Neural progenitor cell (in vitro differentiated cells): ENCODE measurements at regions not wholly inside any gene's neighbourhood (a gene's known extent, or its start where the extent isn't known, plus 50 kb on each side); places are given as distances from the start of the nearest gene placed in this dataset.
A peak's percentile ranks its signal among the peaks of the same experiment; 100 is the strongest.

Source experiments
- DNase-seq: peaks from one replicate; pipeline ENCODE4 v3.0.0-alpha.2; 2016; ENCODE audit warnings: low spot score
- H2AFZ ChIP-seq: fragments of 200-600 bp; sonication (generic); replicated peaks from 2 replicates; pipeline ENCODE4 v1.6.1; 2016; ENCODE audit warnings: antibody characterized with exemption
- H3F3A ChIP-seq: fragments of 200-600 bp; sonication (generic); 2 replicates; pipeline ENCODE4 v1.6.1; 2016; ENCODE audit warnings: antibody characterized with exemption, low read depth
- H3K27ac ChIP-seq: fragments of 200-600 bp; sonication (generic); 2 replicates; pipeline ENCODE4 v1.5.1; 2016; ENCODE audit warnings: mild to moderate bottlenecking
- H3K27me3 ChIP-seq: fragments of 200-600 bp; sonication (generic); 2 replicates; pipeline ENCODE4 v1.6.1; 2016; ENCODE audit warnings: mild to moderate bottlenecking, moderate library complexity
- H3K36me3 ChIP-seq: fragments of 200-600 bp; sonication (generic); 2 replicates; pipeline ENCODE4 v1.5.1; 2016
- H3K4me1 ChIP-seq: fragments of 200-600 bp; sonication (generic); 2 replicates; pipeline ENCODE4 v1.6.1; 2016; ENCODE audit warnings: mixed run types
- H3K4me2 ChIP-seq: fragments of 200-600 bp; sonication (generic); 2 replicates; pipeline ENCODE4 v1.6.1; 2016
- H3K4me3 ChIP-seq: fragments of 200-600 bp; sonication (generic); 2 replicates; pipeline ENCODE4 v1.5.1; 2016
- H3K79me2 ChIP-seq: fragments of 200-600 bp; sonication (generic); 2 replicates; pipeline ENCODE4 v1.6.1; 2016; ENCODE audit warnings: low read depth
- H3K9ac ChIP-seq: fragments of 200-600 bp; sonication (generic); 2 replicates; pipeline ENCODE4 v1.6.1; 2016
- H3K9me3 ChIP-seq: fragments of 200-600 bp; sonication (generic); 2 replicates; pipeline ENCODE4 v1.5.1; 2016; ENCODE audit warnings: low read depth
- H4K20me1 ChIP-seq: fragments of 200-600 bp; sonication (generic); 2 replicates; pipeline ENCODE4 v1.6.1; 2016; ENCODE audit warnings: low read depth
- H3K27ac Mint-ChIP-seq: 3 replicates; pipeline ENCODE4 v1.8.0; 2021; ENCODE audit warnings: mixed read lengths
- H3K27me3 Mint-ChIP-seq: 2 replicates; pipeline ENCODE4 v1.8.0; 2022; ENCODE audit warnings: low read depth, mild to moderate bottlenecking, inconsistent platforms, moderate library complexity, mixed read lengths; ENCODE audit not compliant: insufficient read depth
- H3K36me3 Mint-ChIP-seq: 3 replicates; pipeline ENCODE4 v1.8.0; 2021; ENCODE audit warnings: mixed read lengths
- H3K4me1 Mint-ChIP-seq: 3 replicates; pipeline ENCODE4 v1.8.0; 2021; ENCODE audit warnings: mixed read lengths
- H3K4me3 Mint-ChIP-seq: 3 replicates; pipeline ENCODE4 v1.8.0; 2021; ENCODE audit warnings: mild to moderate bottlenecking, moderate library complexity, mixed read lengths
- H3K9me3 Mint-ChIP-seq: 3 replicates; pipeline ENCODE4 v1.8.0; 2020; ENCODE audit warnings: mixed read lengths
- EZH2 ChIP-seq: fragments of 200-600 bp; sonication (generic); IDR thresholded peaks from 2 replicates; pipeline ENCODE4 v1.6.1; 2017; ENCODE audit warnings: antibody characterized with exemption, mild to moderate bottlenecking, moderate library complexity
- EZH2phosphoT487 ChIP-seq: fragments of 200-600 bp; sonication (generic); IDR thresholded peaks from 2 replicates; pipeline ENCODE4 v1.6.1; 2017; ENCODE audit warnings: antibody characterized with exemption
- TF ChIP-seq, protein P1 (sequence below): fragments of 200-600 bp; sonication (generic); IDR thresholded peaks from 2 replicates; pipeline ENCODE4 v1.5.1; 2017; ENCODE audit warnings: antibody characterized with exemption, mild to moderate bottlenecking

- Histone ChIP-seq H3K9ac (no peak overlapping the region), H3K4me1 (peaks cover 7% of the 10 kb centered on the region), H3K27ac (no peak overlapping the region), H3K36me3 (no peaks in the 10 kb centered on the region), H3K27me3 (no peaks in the 10 kb centered on the region), H2AFZ (no peak overlapping the region), H3F3A (no peaks in the 10 kb centered on the region), H3K79me2 (no peaks in the 10 kb centered on the region), H4K20me1 (no peaks in the 10 kb centered on the region), H3K4me2 (no peak overlapping the region), H3K9me3 (no peaks in the 10 kb centered on the region), H3K4me3 (no peak overlapping the region)
- Mint-ChIP-seq H3K4me3 (no peak overlapping the region), H3K36me3 (no peaks in the 10 kb centered on the region), H3K27me3 (no peaks in the 10 kb centered on the region), H3K27ac (no peak overlapping the region), H3K4me1 (no peaks in the 10 kb centered on the region), H3K9me3 (no peaks in the 10 kb centered on the region)
- no peak for DNase-seq
- TF ChIP-seq EZH2phosphoT487 (no peak), EZH2 (no peak)
- TF ChIP-seq, protein P1, sequence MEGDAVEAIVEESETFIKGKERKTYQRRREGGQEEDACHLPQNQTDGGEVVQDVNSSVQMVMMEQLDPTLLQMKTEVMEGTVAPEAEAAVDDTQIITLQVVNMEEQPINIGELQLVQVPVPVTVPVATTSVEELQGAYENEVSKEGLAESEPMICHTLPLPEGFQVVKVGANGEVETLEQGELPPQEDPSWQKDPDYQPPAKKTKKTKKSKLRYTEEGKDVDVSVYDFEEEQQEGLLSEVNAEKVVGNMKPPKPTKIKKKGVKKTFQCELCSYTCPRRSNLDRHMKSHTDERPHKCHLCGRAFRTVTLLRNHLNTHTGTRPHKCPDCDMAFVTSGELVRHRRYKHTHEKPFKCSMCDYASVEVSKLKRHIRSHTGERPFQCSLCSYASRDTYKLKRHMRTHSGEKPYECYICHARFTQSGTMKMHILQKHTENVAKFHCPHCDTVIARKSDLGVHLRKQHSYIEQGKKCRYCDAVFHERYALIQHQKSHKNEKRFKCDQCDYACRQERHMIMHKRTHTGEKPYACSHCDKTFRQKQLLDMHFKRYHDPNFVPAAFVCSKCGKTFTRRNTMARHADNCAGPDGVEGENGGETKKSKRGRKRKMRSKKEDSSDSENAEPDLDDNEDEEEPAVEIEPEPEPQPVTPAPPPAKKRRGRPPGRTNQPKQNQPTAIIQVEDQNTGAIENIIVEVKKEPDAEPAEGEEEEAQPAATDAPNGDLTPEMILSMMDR = no peak
Measured at GRCh38 chr6:12224251-12224650, 65.9 kb upstream of the EDN1 start.

GRCh38 chr6:12228447-12229146 lies 61.6 kb upstream of the EDN1 start:
- H3F3A ChIP-seq = peaks cover 21% of the 10 kb centered on the region
- H2AFZ ChIP-seq = peak overlapping the region; percentile 50
- H4K20me1 ChIP-seq = no peaks in the 10 kb centered on the region
- H3K9me3 ChIP-seq = no peaks in the 10 kb centered on the region
- no peak overlapping the region for H3K4me3 ChIP-seq
- Mint-ChIP-seq H3K27ac (no peak overlapping the region), H3K36me3 (no peaks in the 10 kb centered on the region), H3K4me1 (peaks cover 11% of the 10 kb centered on the region), H3K27me3 (no peaks in the 10 kb centered on the region), H3K9me3 (no peaks in the 10 kb centered on the region), H3K4me3 (no peak overlapping the region)
- H3K36me3 ChIP-seq = no peaks in the 10 kb centered on the region
- no peak for DNase-seq
- no peak overlapping the region for H3K9ac ChIP-seq
- peaks cover 32% of the 10 kb centered on the region for H3K4me1 ChIP-seq
- H3K79me2 ChIP-seq = no peaks in the 10 kb centered on the region
- H3K27me3 ChIP-seq = no peaks in the 10 kb centered on the region
- TF ChIP-seq EZH2phosphoT487 (no peak), EZH2 (no peak)
- no peak overlapping the region for H3K27ac ChIP-seq
- H3K4me2 ChIP-seq = no peak overlapping the region

DNA sequence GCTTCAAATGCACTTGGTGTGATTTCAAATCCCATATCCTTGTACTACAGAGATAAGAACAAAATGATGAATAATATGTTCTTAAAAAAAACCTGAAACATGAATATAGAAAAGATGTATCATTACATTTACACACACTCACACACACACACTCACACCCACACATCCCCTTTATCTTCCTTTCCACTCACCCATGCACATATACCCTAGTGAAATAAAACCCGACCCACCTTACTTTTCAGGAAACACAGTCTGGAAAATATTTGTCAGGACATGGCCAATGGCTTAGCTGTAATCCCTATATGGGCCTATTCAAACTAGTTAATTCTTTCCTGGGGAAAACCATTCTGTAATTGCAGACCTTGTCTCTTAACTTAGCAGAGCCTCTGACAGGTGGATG lies 60.8 kb upstream of the EDN1 start:
- Histone ChIP-seq H3K9me3 (no peaks in the 10 kb centered on the region), H3K27me3 (no peaks in the 10 kb centered on the region), H3K9ac (no peak overlapping the region), H3K4me1 (peaks cover 40% of the 10 kb centered on the region), H4K20me1 (no peaks in the 10 kb centered on the region), H3K4me3 (no peak overlapping the region), H3K36me3 (no peaks in the 10 kb centered on the region), H3K27ac (no peak overlapping the region), H2AFZ (no peak overlapping the region), H3K79me2 (no peaks in the 10 kb centered on the region), H3F3A (peaks cover 28% of the 10 kb centered on the region), H3K4me2 (no peak overlapping the region)
- no peak overlapping the region for H3K4me3 Mint-ChIP-seq
- H3K27me3 Mint-ChIP-seq = no peaks in the 10 kb centered on the region
- no peaks in the 10 kb centered on the region for H3K36me3 Mint-ChIP-seq
- no peak overlapping the region for H3K27ac Mint-ChIP-seq
- H3K9me3 Mint-ChIP-seq = no peaks in the 10 kb centered on the region
- TF ChIP-seq EZH2phosphoT487 (no peak), EZH2 (no peak)
- TF ChIP-seq, protein P1 = no peak
- DNase-seq = no peak
- peaks cover 17% of the 10 kb centered on the region for H3K4me1 Mint-ChIP-seq

DNA sequence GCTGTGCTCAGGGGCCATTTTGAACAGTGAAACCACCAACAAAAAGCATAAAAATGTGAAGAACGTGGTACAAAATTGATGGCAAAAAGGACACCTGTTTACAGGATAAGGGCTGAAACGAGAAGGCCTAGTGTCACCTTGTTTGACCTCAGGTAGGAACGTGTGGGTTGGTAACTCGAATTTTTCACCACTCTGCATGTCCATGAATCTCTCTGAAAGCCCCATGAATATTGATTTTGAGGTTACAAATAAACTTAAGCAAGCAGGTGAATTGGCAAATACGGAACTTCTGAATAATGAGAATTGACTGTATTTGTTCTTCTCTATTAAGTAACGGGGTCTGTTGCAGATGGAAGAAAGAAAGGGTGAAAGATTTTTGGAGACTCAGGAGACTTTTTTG lies 59.6 kb upstream of the EDN1 start:
- Histone ChIP-seq H3K4me2 (no peak overlapping the region), H3K36me3 (no peaks in the 10 kb centered on the region), H4K20me1 (no peaks in the 10 kb centered on the region), H3F3A (peaks cover 29% of the 10 kb centered on the region), H2AFZ (no peak overlapping the region), H3K27me3 (no peaks in the 10 kb centered on the region), H3K9me3 (no peaks in the 10 kb centered on the region), H3K79me2 (no peaks in the 10 kb centered on the region), H3K4me3 (no peak overlapping the region), H3K4me1 (peaks cover 44% of the 10 kb centered on the region), H3K27ac (no peak overlapping the region), H3K9ac (no peak overlapping the region)
- no peak for TF ChIP-seq EZH2phosphoT487
- TF ChIP-seq, protein P1 = no peak
- no peak for TF ChIP-seq EZH2
- no peaks in the 10 kb centered on the region for H3K36me3 Mint-ChIP-seq
- H3K4me1 Mint-ChIP-seq = peaks cover 17% of the 10 kb centered on the region
- no peaks in the 10 kb centered on the region for H3K27me3 Mint-ChIP-seq
- no peak for DNase-seq
- no peaks in the 10 kb centered on the region for H3K9me3 Mint-ChIP-seq
- H3K27ac Mint-ChIP-seq = no peak overlapping the region
- no peak overlapping the region for H3K4me3 Mint-ChIP-seq
